ENCODE measurements at regions not wholly inside any gene's neighbourhood (a gene's known extent, or its start where the extent isn't known, plus 50 kb on each side); places are given as distances from the start of the nearest gene placed in this dataset.

DNA sequence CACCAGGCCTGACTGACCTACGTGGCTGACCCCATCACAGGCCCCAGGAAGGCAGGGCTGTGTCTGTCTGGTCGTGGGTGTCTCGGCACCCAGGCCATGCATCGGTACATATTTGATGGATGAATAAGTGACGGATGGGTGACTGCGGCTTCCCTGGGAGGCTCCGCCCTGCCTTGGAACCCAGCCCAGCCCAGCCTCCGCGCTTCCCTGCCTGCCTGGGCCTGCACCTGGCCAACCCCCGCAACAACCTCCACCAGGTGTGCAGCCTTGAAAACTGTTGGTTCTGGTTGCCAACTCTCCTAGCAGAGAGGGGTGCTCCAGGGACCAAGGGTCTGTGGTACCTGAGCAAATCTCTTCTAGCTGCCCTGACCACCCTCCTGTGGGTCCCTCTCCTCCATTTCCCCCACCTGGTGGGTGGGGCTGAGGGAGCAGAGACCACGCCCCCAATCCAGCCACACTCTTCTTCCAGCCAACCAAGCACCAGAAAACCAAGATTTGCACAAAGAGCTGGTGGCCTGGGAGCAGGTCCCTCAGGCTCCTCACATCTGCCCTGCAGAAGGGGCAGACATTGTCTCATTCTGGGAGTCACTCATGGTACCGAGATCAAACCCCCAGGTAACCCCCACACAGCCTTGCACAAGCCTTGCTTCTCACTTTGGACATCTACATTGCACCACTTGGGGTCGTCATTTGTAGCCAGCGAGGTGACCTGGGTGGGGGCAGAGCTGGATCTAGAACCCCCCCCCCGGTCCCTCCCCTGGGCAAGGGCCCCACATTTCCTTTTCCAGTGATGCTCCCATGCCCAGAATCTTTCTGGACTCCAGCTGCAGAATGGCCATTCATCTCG, 100.6 kb upstream of the IER5L start:
- in situ Hi-C loops (cut with MboI; ENCODE audit: low sequenced_read_pairs) = no loop called here

DNA sequence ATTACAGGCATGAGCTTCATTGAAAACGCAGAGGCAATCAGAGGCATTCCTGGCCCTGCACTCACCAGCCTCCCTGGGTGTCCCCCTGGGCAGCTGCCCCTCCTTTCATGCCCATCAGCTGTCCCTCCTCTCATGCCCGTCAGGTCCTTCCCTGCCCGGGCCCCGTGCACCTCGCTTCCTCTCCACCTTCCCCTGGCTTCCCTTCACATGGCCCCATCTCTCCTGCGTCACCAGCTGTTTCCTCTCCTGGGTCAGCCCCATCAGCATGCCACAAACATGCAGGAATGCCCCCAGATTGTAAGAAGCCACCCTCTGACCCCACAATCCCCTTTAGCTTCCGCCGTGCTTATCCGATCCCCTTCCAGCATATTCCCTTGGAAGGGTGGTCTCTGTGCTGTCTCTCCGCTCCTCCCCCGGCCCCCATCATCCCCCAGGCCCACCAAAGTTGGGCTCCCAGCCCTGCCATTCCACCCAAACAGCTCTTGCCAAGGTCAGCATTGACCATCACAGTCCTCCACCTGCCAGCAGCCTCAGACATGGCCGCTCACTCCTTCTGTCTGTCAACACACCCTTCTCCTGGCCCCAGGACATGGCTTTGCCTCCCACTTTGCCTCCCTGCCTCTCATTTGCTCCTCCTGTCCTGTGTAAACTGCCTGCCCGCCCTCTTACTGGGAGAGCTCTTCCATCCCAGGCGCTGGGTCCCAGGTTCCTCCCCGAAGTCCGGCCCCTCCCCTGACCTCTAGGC, 98.6 kb upstream of the IER5L start:
- in situ Hi-C loops (cut with MboI; ENCODE audit: low sequenced_read_pairs) = no loop called here

DNA sequence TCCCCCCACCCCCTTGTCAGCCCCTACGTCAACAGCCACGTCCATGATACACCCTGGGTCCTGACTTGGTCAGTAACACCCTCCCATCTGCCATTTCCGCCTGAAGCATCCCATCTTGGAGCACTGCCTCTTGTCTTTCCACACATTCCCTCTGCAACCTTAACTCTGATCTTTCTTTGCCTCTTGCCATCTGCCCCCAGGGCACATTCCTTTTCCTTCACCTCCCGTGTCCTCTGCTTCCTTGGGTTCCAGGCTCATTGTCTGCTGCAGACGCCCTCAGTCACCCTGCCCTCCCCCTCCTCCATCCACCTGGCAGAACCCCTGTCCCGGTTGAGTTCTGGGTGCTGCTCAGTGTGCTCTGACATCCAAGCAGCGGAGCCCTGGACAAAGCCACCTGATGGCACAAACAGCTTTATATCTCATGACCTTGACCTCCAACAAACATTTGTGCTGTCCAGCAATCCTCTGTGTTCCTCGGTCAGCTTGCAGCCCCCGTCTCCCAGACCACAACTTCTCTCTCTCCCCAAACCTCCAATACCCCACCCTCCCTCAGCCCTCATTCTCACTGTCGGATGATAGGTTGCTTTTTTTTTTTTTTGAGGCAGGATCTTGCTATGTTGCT, 97.7 kb upstream of the IER5L start:
- in situ Hi-C loops (cut with MboI; ENCODE audit: low sequenced_read_pairs) = no loop called here

DNA sequence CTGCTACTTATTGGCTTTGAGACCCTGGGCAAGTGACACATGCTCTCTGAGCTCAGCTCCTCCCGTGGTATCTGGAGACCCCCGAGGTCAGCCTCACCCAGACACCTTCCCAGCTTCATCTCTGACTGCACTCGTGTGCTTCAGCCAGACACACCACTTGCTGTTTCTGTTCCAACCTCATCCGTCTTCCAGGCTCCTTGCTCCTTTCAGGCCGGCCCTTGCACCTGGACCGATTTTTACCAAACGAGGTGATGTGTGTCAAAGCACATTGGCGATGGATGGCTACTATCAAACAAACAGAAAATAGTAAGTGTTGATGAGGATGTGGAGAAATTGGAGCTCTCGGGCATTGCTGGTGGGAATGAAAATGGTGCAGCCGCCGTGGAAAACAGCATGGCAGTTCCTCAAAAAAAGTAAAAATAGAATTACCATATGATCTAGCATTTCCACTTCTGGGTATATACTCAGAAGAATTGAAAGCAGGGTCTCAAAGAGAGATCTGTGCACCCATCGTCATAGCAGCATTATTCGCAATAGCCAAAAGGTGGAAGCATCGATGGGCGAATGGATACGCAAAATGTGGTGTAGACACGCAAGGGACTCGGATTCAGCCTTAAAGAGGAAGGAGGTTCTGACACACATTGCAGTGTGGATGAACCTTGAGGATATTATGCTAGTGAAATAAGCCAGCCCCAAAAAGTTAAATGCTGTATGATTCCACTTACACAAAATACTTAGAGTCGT, 96.1 kb upstream of the IER5L start:
- in situ Hi-C loops (cut with MboI; ENCODE audit: low sequenced_read_pairs) = no loop called here

DNA sequence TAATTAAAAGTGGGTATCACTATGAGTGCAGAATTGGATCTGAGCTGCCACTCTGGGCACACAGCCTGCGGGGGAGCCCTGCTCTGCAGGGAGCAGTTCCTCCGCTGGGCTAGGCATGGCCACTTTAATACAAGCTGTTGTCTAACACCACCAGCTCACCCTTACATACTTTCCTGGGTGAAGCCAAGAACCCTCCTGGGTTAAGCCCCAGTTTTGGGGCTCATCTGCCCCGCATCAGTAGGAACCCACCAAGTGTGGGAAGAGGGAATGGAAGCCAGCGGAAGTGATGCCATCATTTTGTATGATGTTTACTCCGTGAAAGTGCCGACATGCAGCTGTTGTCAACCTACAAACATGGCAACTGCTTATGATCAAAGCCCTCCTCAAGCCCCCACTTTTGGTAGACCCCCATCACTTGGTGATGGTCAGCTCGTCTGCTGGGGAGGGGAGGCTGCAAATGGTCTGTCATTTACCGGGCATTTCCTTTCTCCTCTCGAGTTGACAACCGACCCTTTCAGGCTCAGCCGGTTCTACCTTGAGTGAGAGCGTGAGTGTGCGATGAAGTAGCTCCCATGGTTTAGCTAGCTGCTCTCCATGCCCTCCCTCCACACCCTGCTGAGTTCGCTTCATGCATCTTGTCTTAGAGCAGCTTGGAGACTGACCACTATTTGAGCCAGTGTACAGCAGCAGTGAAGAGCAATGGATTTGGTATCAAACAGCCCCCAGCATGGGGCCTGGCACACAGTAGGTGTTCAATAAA, 95.3 kb upstream of the IER5L start:
- in situ Hi-C loops (cut with MboI; ENCODE audit: low sequenced_read_pairs) = no loop called here

DNA sequence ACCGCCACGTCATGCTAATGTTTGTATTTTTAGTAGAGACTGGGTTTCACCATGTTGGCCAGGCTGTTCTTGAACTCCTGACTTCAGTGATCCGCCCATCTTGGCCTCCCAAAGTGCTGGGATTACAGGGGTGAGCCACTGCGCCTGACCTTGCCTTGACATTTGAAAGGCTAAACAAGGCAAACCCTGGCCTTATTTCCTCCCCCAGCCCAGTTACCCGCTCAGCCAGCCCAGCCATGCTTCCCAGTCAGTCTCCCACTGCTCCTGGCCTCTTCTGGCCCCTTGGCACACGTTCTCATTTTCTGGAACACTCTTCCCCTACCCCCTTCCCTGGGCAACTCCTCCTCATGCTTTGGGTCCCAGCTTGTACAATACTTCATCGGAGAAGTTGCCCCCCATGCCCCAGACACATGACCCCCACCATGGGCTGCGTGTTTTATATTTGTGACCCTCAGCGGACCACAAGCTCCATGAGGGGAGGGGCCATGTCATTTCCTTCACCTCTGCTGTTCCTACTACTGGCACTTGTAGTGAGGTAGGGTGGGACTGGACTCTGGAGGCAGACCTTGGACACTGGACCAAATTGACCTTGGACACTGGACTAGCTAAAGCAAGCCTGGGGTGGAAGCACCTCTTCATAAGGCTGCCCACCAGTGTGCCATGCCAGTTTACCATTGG, 94.4 kb upstream of the IER5L start:
- in situ Hi-C loops (cut with MboI; ENCODE audit: low sequenced_read_pairs) = no loop called here

DNA sequence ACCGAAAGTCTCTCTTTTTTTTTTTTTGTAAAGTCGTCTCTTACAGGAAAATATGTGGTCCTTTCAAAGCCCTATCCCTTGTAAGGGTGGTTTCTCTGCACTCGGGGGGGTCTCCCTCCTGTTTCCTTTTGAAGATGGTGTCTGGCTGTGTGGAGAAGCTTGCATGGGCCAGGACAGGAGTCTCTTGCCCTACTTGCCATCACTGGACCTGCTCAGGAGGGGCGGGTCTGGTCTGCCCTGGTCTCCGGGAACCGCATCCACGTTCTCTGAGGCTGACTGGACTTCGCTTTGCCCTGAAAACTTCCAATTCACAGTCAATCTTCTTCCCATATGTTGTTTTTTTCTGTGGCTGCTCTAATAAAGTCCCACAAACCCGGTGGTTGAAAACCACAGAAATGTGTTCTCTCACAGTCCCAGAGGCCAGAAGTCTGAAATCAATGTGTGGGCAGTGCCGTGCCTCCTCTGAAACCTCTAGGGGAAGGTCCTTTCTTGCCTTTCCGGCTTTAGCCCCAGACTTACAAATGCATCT, 92.9 kb upstream of the IER5L start:
- in situ Hi-C loops (cut with MboI; ENCODE audit: low sequenced_read_pairs) = no loop called here

DNA sequence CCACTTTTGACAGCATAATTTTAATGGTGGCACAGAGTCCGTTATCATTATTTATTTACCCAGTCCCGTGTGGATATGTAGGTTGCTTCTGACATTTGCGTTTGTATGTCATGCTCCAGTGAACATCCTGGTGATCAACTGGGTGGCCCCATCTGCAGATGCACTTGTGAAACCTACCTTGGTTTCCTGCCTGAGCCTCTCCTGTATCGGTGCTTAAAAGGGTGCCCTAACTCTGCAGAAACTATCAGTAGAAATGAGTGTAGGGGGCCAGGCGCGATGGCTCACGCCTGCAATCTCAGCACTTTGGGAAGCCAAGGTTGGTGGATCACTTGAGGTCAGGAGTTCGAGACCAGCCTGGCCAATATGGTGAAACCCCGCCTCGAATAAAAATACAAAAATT, 92.1 kb upstream of the IER5L start:
- in situ Hi-C loops (cut with MboI; ENCODE audit: low sequenced_read_pairs) = no loop called here

DNA sequence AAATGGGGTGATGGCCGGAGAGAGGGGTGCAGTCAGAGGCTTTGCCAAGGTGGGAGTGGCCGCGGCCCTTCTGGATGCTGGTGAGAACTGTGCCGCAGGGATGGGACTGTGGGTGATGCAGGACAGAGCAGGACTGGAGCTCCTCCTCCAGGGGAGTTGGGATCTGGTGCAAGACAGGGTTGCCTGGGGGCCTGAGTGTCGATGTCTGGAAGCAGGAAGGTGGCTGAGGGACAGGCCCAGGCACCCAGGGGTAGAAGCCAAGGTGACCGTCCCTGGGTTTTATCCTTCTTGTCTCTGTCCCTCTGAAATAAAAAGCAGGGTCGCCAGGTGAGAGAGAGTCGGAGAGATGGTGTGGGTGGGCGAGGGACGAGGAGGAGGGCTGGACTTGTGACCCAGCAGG, 89.1 kb upstream of the IER5L start:
- in situ Hi-C loops (cut with MboI; ENCODE audit: low sequenced_read_pairs) = no loop called here

DNA sequence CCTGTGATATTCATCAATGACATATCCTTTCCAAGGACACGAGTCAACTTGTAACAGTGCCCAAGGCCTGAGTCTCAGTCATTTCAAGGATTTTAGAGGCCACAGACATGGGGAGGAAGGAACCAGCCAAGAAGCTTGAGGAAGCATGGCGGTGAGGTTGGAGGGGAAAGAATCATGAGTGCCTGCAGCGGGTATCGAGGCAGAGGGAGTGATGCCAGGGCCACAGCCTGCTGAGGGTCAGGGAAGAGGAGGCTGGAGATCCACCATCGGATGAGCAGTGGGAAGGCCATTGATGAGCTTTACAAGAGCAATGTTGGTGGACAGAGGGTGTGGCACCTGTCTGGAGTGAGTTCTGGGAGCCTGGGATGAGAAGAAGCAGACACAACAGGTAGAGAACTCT, 88.5 kb upstream of the IER5L start:
- in situ Hi-C loops (cut with MboI; ENCODE audit: low sequenced_read_pairs) = no loop called here

DNA sequence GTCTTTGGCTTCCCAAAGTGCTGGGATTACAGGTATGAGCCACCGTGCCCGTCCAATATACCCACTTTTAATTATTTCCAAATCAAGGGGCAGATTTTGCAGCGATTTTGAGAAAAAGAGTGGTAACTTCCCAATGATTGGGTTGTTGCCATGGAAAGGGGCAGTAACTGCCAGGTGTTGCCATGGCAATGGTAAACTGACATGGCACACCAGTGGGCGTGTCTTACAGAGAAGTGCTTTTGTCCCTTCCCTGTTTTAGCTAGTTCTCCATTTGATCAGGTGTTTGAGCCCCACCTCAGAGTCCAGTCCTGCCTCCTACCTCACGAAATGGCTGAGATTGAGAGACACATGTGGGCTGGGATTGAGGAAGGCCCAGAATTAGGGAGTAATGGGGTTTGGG, 86.3 kb upstream of the IER5L start:
- in situ Hi-C loops (cut with MboI; ENCODE audit: low sequenced_read_pairs) = no loop called here

DNA sequence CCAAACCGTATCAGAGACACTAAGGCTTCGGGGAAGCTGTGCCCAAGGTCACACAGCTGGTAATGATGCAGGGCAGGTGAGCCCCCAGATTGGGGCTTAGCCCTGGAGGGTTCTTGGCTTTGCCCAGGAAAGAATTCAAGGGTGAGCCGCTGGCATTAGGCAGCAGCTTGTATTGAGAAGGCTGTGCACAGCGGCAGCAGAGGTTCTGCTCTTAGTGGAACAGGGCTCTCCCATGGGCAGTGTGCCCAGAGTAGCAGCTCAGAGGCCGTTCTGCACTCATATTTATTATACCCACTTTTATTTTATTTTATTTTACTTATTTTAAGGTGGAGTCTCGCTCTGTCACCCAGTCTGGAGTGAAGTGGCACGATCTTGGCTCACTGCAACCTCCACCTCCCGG, 85.8 kb upstream of the IER5L start:
- in situ Hi-C loops (cut with MboI; ENCODE audit: low sequenced_read_pairs) = no loop called here

DNA sequence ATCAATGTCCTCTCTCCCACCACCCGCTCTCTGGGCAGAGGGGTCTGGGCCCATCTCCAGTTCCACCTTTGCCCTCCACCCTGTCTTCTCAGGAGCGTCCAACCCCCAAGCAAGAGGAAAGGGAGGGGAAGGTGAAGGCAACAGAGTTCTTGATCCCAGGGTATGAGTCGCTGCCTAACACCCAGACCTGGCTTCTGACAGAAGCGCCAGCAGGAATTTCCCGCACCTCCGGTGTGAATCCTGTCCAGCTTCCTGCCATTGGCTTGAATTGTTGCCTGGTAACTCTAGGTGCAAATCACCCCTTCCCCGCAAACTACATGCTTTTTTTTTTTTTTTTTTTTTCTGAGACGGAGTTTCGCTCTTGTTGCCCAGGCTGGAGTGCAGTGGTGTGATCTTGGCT, 84.2 kb upstream of the IER5L start:
- in situ Hi-C loops (cut with MboI; ENCODE audit: low sequenced_read_pairs) = no loop called here

DNA sequence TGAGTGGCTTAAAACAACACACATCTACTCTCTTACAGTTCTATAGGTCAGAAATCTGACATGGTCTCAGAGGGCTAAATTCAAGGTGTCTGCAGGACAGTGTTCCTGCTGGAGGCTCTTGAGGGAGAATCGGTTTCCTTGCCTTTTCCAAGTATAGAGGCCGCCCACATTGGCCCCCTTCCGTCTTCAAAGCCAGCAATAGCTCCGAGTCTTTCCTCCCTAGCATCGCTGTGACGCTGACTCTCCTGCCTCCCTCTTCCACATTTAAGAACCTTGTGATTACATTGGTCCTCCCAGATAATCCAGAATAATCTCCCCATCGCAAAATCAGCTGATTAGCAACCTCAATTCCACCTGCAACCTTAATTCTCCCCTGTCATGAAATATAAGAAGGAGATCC, 81.3 kb upstream of the IER5L start:
- in situ Hi-C loops (cut with MboI; ENCODE audit: low sequenced_read_pairs) = no loop called here

DNA sequence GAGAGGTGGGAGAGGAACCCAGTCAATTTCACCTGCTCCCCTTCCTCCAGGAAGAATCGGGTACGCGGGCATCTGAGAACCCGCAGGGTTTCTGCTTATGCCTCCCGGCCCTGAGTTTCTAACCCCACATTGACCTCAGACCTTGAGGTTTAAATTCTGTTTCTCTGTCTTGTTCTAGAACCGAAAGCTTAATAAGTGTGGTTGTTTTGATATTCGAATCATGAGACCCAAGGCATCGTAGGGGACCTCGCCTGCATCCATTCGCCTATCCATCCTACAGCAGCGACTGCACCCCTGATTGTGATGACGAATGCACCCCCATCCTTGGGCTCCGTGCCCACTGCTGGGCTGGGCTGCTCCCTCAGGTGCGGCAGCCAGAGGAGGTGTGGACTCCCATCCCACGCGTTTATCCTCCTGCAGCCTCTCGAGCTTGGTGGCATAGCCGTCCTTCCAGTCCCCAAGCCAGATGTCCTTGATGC, 80.8 kb upstream of the IER5L start:
- in situ Hi-C loops (cut with MboI; ENCODE audit: low sequenced_read_pairs) = no loop called here

DNA sequence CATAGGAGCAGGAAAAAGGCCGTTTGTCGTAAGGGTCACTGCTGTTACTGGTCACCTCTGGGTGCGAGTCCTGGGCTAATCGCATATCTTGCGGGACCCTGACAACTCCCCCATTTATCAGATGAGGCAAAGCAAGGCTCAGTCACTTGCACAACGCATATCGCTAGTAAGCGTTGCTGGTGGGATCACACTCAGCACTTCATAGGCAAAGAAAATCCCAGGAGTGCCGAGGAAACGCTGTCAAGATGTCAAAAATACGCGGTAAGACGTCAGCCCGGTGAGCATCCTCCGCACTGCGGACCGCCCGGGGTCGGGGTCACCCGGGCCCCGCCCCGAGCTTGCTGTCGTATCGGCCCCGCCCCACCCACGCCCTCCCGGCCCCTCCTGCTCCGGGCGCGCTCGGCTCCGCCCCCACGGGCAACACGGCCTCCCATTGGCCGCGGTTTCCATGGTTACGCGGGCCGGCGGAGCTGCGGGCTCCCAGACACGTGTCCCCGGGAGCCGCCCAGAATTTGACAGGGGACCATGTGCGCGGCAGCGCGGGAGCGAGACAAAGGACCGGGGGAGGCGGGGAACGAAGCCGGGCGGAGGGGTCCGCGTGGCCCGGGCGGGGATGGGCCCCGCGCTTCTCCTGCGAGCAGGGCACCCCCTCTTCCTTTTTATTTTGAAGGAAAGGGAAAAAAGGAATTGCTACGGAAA, 80.2 kb upstream of the IER5L start:
- in situ Hi-C loops (cut with MboI; ENCODE audit: low sequenced_read_pairs) = no loop called here

DNA sequence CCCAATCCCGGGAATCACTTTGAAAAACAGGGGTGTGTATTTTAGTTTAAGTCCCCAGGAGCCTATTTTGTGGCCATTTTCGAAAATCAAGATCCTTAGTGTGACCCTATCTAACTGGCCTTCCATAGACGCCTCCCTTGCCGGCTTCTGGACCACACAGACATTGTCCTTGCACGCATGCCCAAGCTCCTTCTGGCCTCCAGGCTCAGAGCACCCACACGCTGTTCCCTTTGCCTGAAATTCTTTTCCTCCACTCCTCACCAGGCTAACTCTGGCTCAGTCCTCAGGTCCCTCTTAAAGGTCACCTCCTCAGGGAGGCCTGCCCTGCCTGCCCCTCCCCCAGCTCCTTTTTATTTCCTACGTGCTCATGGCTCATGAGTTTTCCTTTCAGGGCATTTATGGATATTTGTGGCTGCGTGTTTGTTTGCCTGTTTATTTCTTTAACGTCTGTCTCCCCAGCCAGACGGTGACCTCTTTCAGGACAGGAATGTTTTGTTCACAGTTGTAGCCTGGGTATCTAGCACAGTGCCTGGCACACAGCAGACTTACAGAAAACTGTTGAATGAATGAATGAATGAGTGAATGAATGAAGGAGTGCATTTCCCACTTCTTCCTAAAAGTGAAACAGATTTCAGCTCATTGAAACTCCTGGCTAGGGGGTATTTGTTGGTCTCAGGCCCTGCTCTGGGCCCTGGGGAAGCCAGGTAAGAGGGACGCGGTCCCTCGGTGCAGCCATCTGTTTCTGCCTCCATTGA, 79.1 kb upstream of the IER5L start:
- in situ Hi-C loops (cut with MboI; ENCODE audit: low sequenced_read_pairs) = no loop called here

DNA sequence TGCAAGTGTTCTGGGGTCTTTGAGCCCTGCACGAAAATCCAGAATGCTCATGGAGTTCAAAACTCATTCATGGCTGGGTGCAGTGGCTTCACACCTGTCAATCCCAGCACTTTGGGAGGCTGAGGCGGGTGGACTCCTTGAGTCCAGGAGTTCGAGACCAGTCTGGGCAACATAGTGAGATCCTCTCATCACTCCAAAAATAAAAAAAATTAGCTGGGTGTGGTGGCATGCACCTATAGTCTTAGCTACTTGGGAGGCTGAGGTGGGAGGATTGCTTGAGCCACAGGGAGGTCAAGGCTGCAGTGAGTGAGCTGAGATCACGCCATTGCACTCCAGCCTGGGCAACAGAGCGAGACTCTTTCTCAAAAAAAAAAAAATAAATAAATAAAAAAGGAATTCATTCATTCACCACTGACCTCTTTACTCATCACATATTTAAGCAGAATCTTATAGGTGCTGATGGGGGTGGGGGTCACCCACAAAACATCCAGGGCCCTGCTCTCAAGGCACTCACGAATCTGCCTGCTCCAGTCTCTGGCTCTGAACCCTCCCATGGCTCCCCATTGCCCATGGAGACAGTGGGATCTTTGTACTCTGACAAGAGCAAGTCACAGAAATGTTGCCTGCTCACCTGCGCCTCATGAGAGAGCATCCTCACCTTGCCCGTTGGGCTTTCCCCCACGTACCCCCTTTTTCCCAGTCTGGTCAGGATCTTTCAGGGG, 76.7 kb upstream of the IER5L start:
- in situ Hi-C loops (cut with MboI; ENCODE audit: low sequenced_read_pairs) = no loop called here
